Osteoblast (primary cell): ENCODE measurements at regions not wholly inside any gene's neighbourhood (a gene's known extent, or its start where the extent isn't known, plus 50 kb on each side); places are given as distances from the start of the nearest gene placed in this dataset.

Experiments used
- DNase-seq: peaks from one replicate; pipeline ENCODE4 v3.0.0; 2011; ENCODE audit warnings: low spot score, mixed read lengths; ENCODE audit not compliant: insufficient read length; ENCODE audit errors: missing footprints
- H2AFZ ChIP-seq: 2 replicates; pipeline ENCODE4 v1.6.0; 2011; ENCODE audit warnings: mild to moderate bottlenecking, low read length
- H3K27ac ChIP-seq: 2 replicates; pipeline ENCODE4 v1.5.1; 2011; ENCODE audit warnings: mild to moderate bottlenecking, low read depth, low read length, moderate library complexity
- H3K27me3 ChIP-seq: 2 replicates; pipeline ENCODE4 v1.6.0; 2012; ENCODE audit warnings: mild to moderate bottlenecking, control low read depth, inconsistent platforms, low read length, moderate library complexity; ENCODE audit not compliant: insufficient read depth
- H3K36me3 ChIP-seq: 2 replicates; pipeline ENCODE4 v1.5.1; 2011; ENCODE audit warnings: mild to moderate bottlenecking, low read length, control low read depth, moderate library complexity; ENCODE audit not compliant: insufficient read depth
- H3K4me1 ChIP-seq: 2 replicates; pipeline ENCODE4 v1.5.1; 2011; ENCODE audit warnings: mild to moderate bottlenecking, low read length, control low read depth, moderate library complexity; ENCODE audit not compliant: insufficient read depth
- H3K4me2 ChIP-seq: 2 replicates; pipeline ENCODE4 v1.6.0; 2011; ENCODE audit warnings: mild to moderate bottlenecking, low read length; ENCODE audit not compliant: insufficient read depth
- H3K4me3 ChIP-seq: fragments of 200-600 bp; sonication (generic); 3 replicates; pipeline ENCODE4 v1.5.1; 2012; ENCODE audit warnings: mild to moderate bottlenecking, low read length, inconsistent platforms; ENCODE audit not compliant: insufficient read depth
- H3K79me2 ChIP-seq: 2 replicates; pipeline ENCODE4 v1.6.0; 2012; ENCODE audit warnings: mild to moderate bottlenecking, low read length, control low read depth, inconsistent platforms; ENCODE audit not compliant: insufficient read depth
- H3K9me3 ChIP-seq: 2 replicates; pipeline ENCODE4 v1.5.1; 2011; ENCODE audit warnings: low read depth, low read length, control low read depth
- H4K20me1 ChIP-seq: 2 replicates; pipeline ENCODE4 v1.6.0; 2012; ENCODE audit warnings: mild to moderate bottlenecking, low read length, control low read depth; ENCODE audit not compliant: insufficient read depth
- CTCF ChIP-seq: IDR thresholded peaks from 2 replicates; pipeline ENCODE4 v1.5.1; 2011; ENCODE audit warnings: mild to moderate bottlenecking, low read depth, low read length, moderate library complexity; ENCODE audit errors: extremely low read depth

GRCh38 chr3:180274536-180274935 lies 237.8 kb upstream of the PEX5L start:
- Histone ChIP-seq H3K36me3 (no peaks in the 10 kb centered on the region), H3K4me1 (peaks cover 7% of the 10 kb centered on the region), H3K9me3 (no peaks in the 10 kb centered on the region), H3K27me3 (no peaks in the 10 kb centered on the region), H3K4me3 (no peak overlapping the region), H3K79me2 (no peaks in the 10 kb centered on the region), H3K4me2 (no peak overlapping the region), H2AFZ (peak overlapping the region; percentile 75), H4K20me1 (no peaks in the 10 kb centered on the region), H3K27ac (no peak overlapping the region)
- DNase-seq: no peak
- TF ChIP-seq CTCF: no peak

- H3K4me1 ChIP-seq: peaks cover 7% of the 10 kb centered on the region
- no peak overlapping the region for H3K4me3 ChIP-seq
- no peaks in the 10 kb centered on the region for H3K36me3 ChIP-seq
- peak overlapping the region; percentile 75 for H2AFZ ChIP-seq
- TF ChIP-seq CTCF: no peak
- DNase-seq: no peak
- no peak overlapping the region for H3K27ac ChIP-seq
- H3K27me3 ChIP-seq: no peaks in the 10 kb centered on the region
- no peak overlapping the region for H3K4me2 ChIP-seq
- H3K9me3 ChIP-seq: no peaks in the 10 kb centered on the region
- no peaks in the 10 kb centered on the region for H4K20me1 ChIP-seq
- H3K79me2 ChIP-seq: no peaks in the 10 kb centered on the region
Measured at GRCh38 chr3:180275176-180275575, 238.4 kb upstream of the PEX5L start.

- Histone ChIP-seq H3K27ac (no peak overlapping the region), H3K4me2 (peak overlapping the region; percentile 15), H3K27me3 (no peaks in the 10 kb centered on the region), H3K4me1 (peaks cover 7% of the 10 kb centered on the region), H3K9me3 (no peaks in the 10 kb centered on the region), H3K79me2 (no peaks in the 10 kb centered on the region), H3K36me3 (no peaks in the 10 kb centered on the region), H3K4me3 (no peak overlapping the region), H4K20me1 (no peaks in the 10 kb centered on the region), H2AFZ (peak overlapping the region; percentile 30)
- no peak for DNase-seq
- TF ChIP-seq CTCF: no peak
Measured at GRCh38 chr3:180277041-180277440, 240.3 kb upstream of the PEX5L start.

GRCh38 chr3:180278583-180279188 lies 241.9 kb upstream of the PEX5L start:
- DNase-seq: no peak
- Histone ChIP-seq H3K27ac (no peak overlapping the region), H3K4me3 (no peak overlapping the region), H3K36me3 (no peaks in the 10 kb centered on the region), H4K20me1 (no peaks in the 10 kb centered on the region), H2AFZ (peak overlapping the region; percentile 58), H3K4me1 (peaks cover 9% of the 10 kb centered on the region), H3K27me3 (no peaks in the 10 kb centered on the region), H3K4me2 (peak overlapping the region; percentile 16), H3K79me2 (no peaks in the 10 kb centered on the region), H3K9me3 (no peaks in the 10 kb centered on the region)
- TF ChIP-seq CTCF: no peak
